CD14-positive monocyte (primary cell): ENCODE measurements at regions not wholly inside any gene's neighbourhood (a gene's known extent, or its start where the extent isn't known, plus 50 kb on each side); places are given as distances from the start of the nearest gene placed in this dataset.

Source experiments
- DNase-seq, 3 donors: peaks; one replicate each; pipeline ENCODE4 v3.0.0-alpha.2; 2011 to 2022
- H2AFZ ChIP-seq: 2 replicates; pipeline ENCODE4 v1.6.0; 2012; ENCODE audit warnings: mild to moderate bottlenecking, low read depth, low read length, inconsistent platforms; ENCODE audit not compliant: insufficient read depth, poor library complexity, severe bottlenecking
- H3K27ac ChIP-seq, 2 donors: 1 replicate in 1 of 2; 2 replicates in 1 of 2; pipeline ENCODE4 v1.5.1; 2012 to 2013; ENCODE audit warnings: low read length in 2 of 2, control low read depth in 1 of 2, inconsistent platforms in 1 of 2, low read depth in 1 of 2, mild to moderate bottlenecking in 1 of 2
- H3K27me3 ChIP-seq, 2 donors: one replicate each; pipeline versions ENCODE4 v1.6.0 to v1.6.1; 2011 to 2013; ENCODE audit warnings: low read length in 2 of 2; ENCODE audit not compliant: control insufficient read depth in 2 of 2, insufficient read depth in 2 of 2
- H3K36me3 ChIP-seq, 2 donors: replicated peaks in 1 of 2; 1 replicate in 1 of 2; 2 replicates in 1 of 2; pipeline versions ENCODE4 v1.5.1 to v1.6.1; 2012 to 2013; ENCODE audit warnings: low read length in 2 of 2, control low read depth in 1 of 2, inconsistent platforms in 1 of 2, mild to moderate bottlenecking in 1 of 2; ENCODE audit not compliant: insufficient read depth in 2 of 2, control insufficient read depth in 1 of 2
- H3K4me1 ChIP-seq, 2 donors: 1 replicate in 1 of 2; 2 replicates in 1 of 2; pipeline versions ENCODE4 v1.5.1 to v1.6.1; 2012 to 2013; ENCODE audit warnings: low read length in 2 of 2, control low read depth in 1 of 2, inconsistent platforms in 1 of 2, mild to moderate bottlenecking in 1 of 2, moderate library complexity in 1 of 2; ENCODE audit not compliant: insufficient read depth in 2 of 2, control insufficient read depth in 1 of 2
- H3K4me2 ChIP-seq: replicated peaks from 2 replicates; pipeline ENCODE3; 2012; ENCODE audit warnings: low read length, moderate library complexity, mild to moderate bottlenecking; ENCODE audit not compliant: poor library complexity, severe bottlenecking; ENCODE audit errors: extremely low read depth
- H3K4me3 ChIP-seq, 3 experiments: fragments of 200-600 bp in 1 of 3; sonication (generic) in 1 of 3; replicated peaks in 1 of 3; 1 replicate in 2 of 3; 2 replicates in 1 of 3; pipeline ENCODE4 v1.5.1; 2011 to 2013; ENCODE audit warnings: low read length in 3 of 3, mild to moderate bottlenecking in 3 of 3, control low read depth in 2 of 3, low read depth in 2 of 3, inconsistent platforms in 1 of 3, moderate library complexity in 1 of 3
- H3K79me2 ChIP-seq: 2 replicates; pipeline ENCODE4 v1.6.0; 2012; ENCODE audit warnings: mild to moderate bottlenecking, control low read depth, inconsistent platforms, low read length, moderate library complexity; ENCODE audit not compliant: insufficient read depth
- H3K9ac ChIP-seq: 2 replicates; pipeline ENCODE4 v1.6.0; 2017; ENCODE audit warnings: low read length, mild to moderate bottlenecking; ENCODE audit not compliant: insufficient read depth, poor library complexity, severe bottlenecking
- H3K9me3 ChIP-seq, 2 donors: replicated peaks in 1 of 2; 1 replicate in 1 of 2; 2 replicates in 1 of 2; pipeline versions ENCODE4 v1.5.1 to v1.6.1; 2012 to 2013; ENCODE audit warnings: low read length in 2 of 2, control low read depth in 1 of 2; ENCODE audit not compliant: control insufficient read depth in 1 of 2, insufficient read depth in 1 of 2
- H4K20me1 ChIP-seq: 2 replicates; pipeline ENCODE4 v1.6.0; 2012; ENCODE audit warnings: mild to moderate bottlenecking, low read length, control low read depth, moderate library complexity; ENCODE audit not compliant: insufficient read depth
- H3K27ac Mint-ChIP-seq, 7 donors: one replicate each; pipeline ENCODE4 v1.8.0; 2020; ENCODE audit warnings: mild to moderate bottlenecking in 7 of 7, mixed read lengths in 7 of 7, moderate library complexity in 6 of 7, inconsistent platforms in 2 of 7
- H3K27me3 Mint-ChIP-seq, 3 donors: one replicate each; pipeline ENCODE4 v1.8.0; 2021 to 2022; ENCODE audit warnings: low read depth in 3 of 3, mild to moderate bottlenecking in 3 of 3, mixed read lengths in 3 of 3, moderate library complexity in 3 of 3, inconsistent platforms in 1 of 3
- H3K36me3 Mint-ChIP-seq, 2 donors: one replicate each; pipeline ENCODE4 v1.8.0; 2020; ENCODE audit warnings: mixed read lengths in 2 of 2, inconsistent platforms in 1 of 2, mild to moderate bottlenecking in 1 of 2
- H3K4me1 Mint-ChIP-seq: one replicate; pipeline ENCODE4 v1.8.0; 2020; ENCODE audit warnings: mild to moderate bottlenecking, mixed read lengths
- H3K4me3 Mint-ChIP-seq, 2 donors: one replicate each; pipeline ENCODE4 v1.8.0; 2020; ENCODE audit warnings: mild to moderate bottlenecking in 2 of 2, mixed read lengths in 2 of 2, moderate library complexity in 1 of 2
- H3K9me3 Mint-ChIP-seq, 7 donors: one replicate each; pipeline ENCODE4 v1.8.0; 2020 to 2022; ENCODE audit warnings: mixed read lengths in 7 of 7, mild to moderate bottlenecking in 6 of 7, moderate library complexity in 6 of 7, inconsistent platforms in 2 of 7
- WGBS: methylation state at CpG from one replicate; pipeline ENCODE4 v1.1.5; 2013; ENCODE audit warnings: missing lambda C conversion rate; ENCODE audit not compliant: insufficient coverage; 5-methylcytosine and 5-hydroxymethylcytosine counted together
- intact Hi-C, 2 donors: fragments of 100-400 bp; cut with micrococcal nuclease; formaldehyde crosslinking; loops; one replicate each; pipeline versions ENCODE4 v1.15.0 to v1.15.1; 2023
- TF ChIP-seq, protein P1 (sequence below): fragments of 200-600 bp; IDR thresholded peaks from one replicate; pipeline ENCODE4 v1.8.0; 2022; ENCODE audit warnings: antibody characterized with exemption, mild to moderate bottlenecking

GRCh38 chr3:22129101-22129500 lies 378.1 kb upstream of the ZNF385D start:
- H3K4me1 ChIP-seq, result no peaks in the 10 kb centered on the region
- Mint-ChIP-seq H3K27ac (no peak overlapping the region), H3K36me3 (no peaks in the 10 kb centered on the region), H3K4me3 (no peak overlapping the region), H3K27me3 (no peaks in the 10 kb centered on the region), H3K4me1 (no peaks in the 10 kb centered on the region), H3K9me3 (peaks cover 0 to 5% (median 5%) of the 10 kb centered on the region in 7 donors)
- H3K27me3 ChIP-seq, result no peaks in the 10 kb centered on the region
- H3K4me2 ChIP-seq, result no peak overlapping the region
- intact Hi-C loops, result no loop called here
- WGBS, result 88% methylated on average over 2 of the region's 2 CpGs
- H3K79me2 ChIP-seq, result no peaks in the 10 kb centered on the region
- TF ChIP-seq, protein P1, sequence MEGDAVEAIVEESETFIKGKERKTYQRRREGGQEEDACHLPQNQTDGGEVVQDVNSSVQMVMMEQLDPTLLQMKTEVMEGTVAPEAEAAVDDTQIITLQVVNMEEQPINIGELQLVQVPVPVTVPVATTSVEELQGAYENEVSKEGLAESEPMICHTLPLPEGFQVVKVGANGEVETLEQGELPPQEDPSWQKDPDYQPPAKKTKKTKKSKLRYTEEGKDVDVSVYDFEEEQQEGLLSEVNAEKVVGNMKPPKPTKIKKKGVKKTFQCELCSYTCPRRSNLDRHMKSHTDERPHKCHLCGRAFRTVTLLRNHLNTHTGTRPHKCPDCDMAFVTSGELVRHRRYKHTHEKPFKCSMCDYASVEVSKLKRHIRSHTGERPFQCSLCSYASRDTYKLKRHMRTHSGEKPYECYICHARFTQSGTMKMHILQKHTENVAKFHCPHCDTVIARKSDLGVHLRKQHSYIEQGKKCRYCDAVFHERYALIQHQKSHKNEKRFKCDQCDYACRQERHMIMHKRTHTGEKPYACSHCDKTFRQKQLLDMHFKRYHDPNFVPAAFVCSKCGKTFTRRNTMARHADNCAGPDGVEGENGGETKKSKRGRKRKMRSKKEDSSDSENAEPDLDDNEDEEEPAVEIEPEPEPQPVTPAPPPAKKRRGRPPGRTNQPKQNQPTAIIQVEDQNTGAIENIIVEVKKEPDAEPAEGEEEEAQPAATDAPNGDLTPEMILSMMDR, result no peak
- no peaks in the 10 kb centered on the region for H3K9me3 ChIP-seq
- no peak overlapping the region for H3K9ac ChIP-seq
- no peaks in the 10 kb centered on the region for H3K36me3 ChIP-seq
- H2AFZ ChIP-seq, result no peak overlapping the region
- H3K27ac ChIP-seq, result no peak overlapping the region
- no peak for DNase-seq
- H4K20me1 ChIP-seq, result no peaks in the 10 kb centered on the region
- H3K4me3 ChIP-seq, result no peak overlapping the region

GRCh38 chr3:22141769-22142168 lies 390.8 kb upstream of the ZNF385D start:
- Histone ChIP-seq H3K79me2 (no peaks in the 10 kb centered on the region), H3K9me3 (no peaks in the 10 kb centered on the region), H4K20me1 (no peaks in the 10 kb centered on the region), H2AFZ (no peak overlapping the region), H3K4me3 (no peak overlapping the region), H3K4me1 (no peaks in the 10 kb centered on the region), H3K9ac (no peak overlapping the region), H3K27me3 (no peaks in the 10 kb centered on the region), H3K27ac (no peak overlapping the region), H3K4me2 (no peak overlapping the region), H3K36me3 (no peaks in the 10 kb centered on the region)
- Mint-ChIP-seq H3K4me1 (no peaks in the 10 kb centered on the region), H3K36me3 (no peaks in the 10 kb centered on the region), H3K4me3 (no peak overlapping the region), H3K27me3 (peaks cover 0 to 2% (median 0%) of the 10 kb centered on the region in 3 donors), H3K27ac (no peak overlapping the region), H3K9me3 (peaks cover 0 to 7% (median 2%) of the 10 kb centered on the region in 7 donors)
- intact Hi-C loops, result no loop called here
- WGBS, result 100% methylated on average over 1 of the region's 2 CpGs
- TF ChIP-seq, protein P1, result no peak
- no peak for DNase-seq
